GM18858 (cell line): ENCODE measurements at regions not wholly inside any gene's neighbourhood (a gene's known extent, or its start where the extent isn't known, plus 50 kb on each side); places are given as distances from the start of the nearest gene placed in this dataset.
"Not testable (repeated sequence)": the region's sequence is repeated elsewhere in the genome, so short reads cannot be mapped to it uniquely, and the experiment has no call there.

Source experiments
- ATAC-seq: cut with Tn5 transposase; IDR thresholded peaks from one replicate; pipeline ENCODE4 v1.9.1; 2021; ENCODE audit not compliant: unreplicated experiment

DNA sequence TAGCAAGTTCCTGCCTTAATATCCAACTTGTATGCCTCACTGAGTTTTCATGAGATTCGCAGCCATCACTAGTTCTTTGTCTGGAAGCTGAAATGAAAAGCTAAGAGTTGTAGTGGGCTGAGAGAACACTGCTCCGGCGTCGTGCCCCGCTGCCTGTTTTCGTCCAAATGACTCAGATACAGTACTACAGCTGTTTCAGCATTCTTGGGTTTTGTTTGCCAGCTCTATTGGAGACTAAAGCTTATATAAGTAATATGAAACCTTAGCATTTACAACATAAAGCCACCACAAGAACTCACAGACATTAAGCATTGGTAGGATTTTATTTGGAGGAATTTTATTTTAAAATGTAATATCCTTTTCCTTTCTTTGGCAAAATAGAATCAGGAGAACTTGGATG, 299.7 kb downstream of the DLEU7 start:
- no peak for ATAC-seq

- no peak for ATAC-seq
These were observed 299.3 kb downstream of the DLEU7 start for GRCh38 chr13:50544211-50544610.

DNA sequence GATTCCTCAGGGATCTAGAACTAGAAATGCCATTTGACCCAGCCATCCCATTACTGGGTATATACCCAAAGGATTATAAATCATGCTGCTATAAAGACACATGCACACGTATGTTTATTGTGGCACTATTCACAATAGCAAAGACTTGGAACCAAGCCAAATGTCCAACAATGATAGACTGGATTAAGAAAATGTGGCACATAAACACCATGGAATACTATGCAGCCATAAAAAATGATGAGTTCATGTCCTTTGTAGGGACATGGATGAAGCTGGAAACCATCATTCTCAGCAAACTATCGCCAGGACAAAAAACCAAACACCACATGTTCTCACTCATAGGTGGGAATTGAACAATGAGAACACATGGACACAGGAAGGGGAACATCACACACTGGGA, 296.3 kb downstream of the DLEU7 start:
- ATAC-seq: not testable (repeated sequence)

DNA sequence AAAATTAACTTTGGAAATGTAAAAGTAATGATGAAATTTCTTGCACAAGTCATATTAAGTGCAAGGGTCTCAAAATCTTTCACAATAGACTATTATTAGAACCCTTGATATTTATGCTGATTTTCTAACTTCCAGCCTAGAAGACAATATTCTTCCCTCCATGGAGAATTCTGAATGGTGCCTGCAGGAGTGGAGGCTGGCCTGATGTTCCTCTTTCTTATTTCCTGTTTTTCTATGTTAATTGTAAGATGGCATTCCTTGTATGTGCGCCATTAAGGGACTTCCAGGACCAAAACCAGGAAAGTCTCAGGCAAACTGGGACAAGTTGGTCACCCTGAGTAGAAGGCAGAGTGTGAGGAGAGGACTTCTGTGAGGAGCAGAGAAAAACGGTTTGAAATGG, 294.9 kb downstream of the DLEU7 start:
- ATAC-seq: no peak

GRCh38 chr13:50549221-50549942, 294.1 kb downstream of the DLEU7 start:
- ATAC-seq: no peak

- no peak for ATAC-seq
These were observed 293.3 kb downstream of the DLEU7 start for GRCh38 chr13:50550151-50550550.

DNA sequence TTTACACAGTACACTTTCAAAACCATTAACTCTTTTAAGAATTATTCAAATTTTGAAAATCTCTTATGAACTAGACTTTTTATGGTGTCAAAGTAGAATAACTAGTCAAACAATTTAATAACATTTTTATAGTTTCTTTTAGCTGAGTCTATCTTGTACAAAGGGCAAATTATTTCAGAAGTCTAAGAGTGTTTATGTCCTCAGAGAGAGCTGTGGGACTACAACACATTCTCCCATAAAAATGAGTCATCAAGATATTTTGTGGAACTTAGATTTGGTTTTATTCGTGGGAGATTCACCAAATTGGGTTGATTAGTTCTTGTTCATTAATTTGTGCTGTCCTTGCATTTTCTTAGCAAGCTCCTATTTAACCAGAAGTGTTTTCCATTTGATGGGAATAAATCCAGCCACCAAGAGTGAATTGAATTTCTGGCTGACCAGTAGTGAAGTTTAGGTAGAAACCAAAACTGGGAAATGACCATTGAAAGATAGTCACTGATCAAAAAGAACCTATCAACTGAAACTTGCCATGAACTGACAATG, 291.0 kb downstream of the DLEU7 start:
- no peak for ATAC-seq

DNA sequence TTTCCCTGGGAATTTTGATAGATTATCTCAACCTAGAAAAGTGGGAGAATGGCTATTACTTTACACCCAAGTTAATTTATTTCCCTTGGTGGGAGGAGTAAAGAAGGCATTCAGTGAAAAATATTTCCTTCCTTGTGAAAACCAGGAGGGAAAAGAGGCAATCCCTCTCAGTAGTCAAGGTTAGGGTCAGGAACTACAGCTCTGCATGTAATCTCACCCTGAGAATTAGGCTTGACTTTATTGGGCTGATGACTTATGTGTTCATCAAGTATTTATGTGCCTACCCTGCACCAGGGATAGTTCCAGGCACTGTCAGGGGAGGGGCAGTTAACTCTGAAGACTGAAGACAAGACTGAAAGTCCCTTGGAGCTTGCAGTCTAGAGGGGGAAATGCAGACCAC, 281.8 kb downstream of the DLEU7 start:
- ATAC-seq: no peak

GRCh38 chr13:50566646-50567045, 276.8 kb downstream of the DLEU7 start:
- no peak for ATAC-seq

DNA sequence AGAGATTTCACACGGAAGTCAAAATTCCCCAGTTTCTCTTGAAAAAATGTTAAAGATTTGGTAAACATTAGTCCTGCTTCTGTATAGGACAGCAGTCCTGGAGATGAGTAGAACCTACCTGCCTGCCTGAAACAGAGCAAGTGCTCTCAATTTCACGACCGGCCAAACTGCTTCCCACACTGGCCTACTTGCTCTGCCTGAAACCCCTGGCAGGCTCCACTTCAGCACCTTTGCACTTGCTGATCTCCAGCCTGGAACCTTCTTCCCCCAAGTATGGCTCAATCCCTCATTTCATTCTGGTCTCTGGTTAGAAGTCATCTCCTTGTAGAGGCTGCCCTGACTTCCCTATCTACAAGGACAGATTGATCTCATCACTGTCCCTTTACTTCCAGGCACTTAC, 271.4 kb downstream of the DLEU7 start:
- no peak for ATAC-seq

DNA sequence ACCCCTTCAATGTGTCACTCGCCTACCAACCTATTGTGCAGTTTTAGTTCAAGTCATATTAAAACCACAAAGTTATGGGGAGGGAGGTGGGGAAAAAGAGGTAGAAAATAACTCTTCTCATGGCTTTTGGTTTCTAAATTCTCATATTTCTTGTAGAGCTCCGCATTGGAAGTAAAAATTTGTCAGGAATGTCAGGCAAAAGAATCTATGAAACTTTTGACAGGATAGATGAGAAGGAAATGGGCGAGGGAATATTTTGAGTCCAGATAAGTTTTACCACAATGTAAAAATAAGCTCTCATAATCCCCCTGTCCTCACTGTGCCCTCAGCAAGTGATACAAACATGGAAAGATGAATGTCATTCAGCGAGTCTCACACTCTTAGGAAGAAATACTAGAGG, 270.4 kb downstream of the DLEU7 start:
- no peak for ATAC-seq

DNA sequence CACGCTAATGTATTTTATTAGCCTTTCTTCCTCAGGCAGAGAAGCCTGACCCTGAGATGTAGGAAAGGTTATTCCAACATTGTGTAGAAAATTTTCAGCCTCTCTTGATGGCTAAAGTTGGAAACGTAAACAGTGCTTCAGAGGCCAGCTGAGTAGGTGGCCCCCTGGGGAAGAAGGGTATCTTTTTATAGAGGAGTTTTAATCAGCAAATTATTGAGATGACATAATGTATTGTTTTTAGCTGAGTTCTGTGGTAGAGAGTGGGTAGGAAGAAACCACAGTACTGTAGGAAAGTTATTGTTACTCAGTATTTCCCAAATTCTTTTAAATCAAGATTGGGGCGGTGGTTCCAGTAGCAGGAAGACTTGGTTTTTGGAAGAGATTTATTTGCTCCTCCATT, 268.8 kb downstream of the DLEU7 start:
- no peak for ATAC-seq

- ATAC-seq: no peak
These were observed 268.4 kb downstream of the DLEU7 start for GRCh38 chr13:50575138-50575537.

GRCh38 chr13:50576156-50576555, 267.3 kb downstream of the DLEU7 start:
- no peak for ATAC-seq

GRCh38 chr13:50577806-50578205, 265.7 kb downstream of the DLEU7 start:
- ATAC-seq: no peak

GRCh38 chr13:50580684-50581305, 262.7 kb downstream of the DLEU7 start:
- no peak for ATAC-seq

- no peak for ATAC-seq
These were observed 261.8 kb downstream of the DLEU7 start for GRCh38 chr13:50581586-50582196.

GRCh38 chr13:50584856-50585580, 258.5 kb downstream of the DLEU7 start:
- ATAC-seq: no peak

DNA sequence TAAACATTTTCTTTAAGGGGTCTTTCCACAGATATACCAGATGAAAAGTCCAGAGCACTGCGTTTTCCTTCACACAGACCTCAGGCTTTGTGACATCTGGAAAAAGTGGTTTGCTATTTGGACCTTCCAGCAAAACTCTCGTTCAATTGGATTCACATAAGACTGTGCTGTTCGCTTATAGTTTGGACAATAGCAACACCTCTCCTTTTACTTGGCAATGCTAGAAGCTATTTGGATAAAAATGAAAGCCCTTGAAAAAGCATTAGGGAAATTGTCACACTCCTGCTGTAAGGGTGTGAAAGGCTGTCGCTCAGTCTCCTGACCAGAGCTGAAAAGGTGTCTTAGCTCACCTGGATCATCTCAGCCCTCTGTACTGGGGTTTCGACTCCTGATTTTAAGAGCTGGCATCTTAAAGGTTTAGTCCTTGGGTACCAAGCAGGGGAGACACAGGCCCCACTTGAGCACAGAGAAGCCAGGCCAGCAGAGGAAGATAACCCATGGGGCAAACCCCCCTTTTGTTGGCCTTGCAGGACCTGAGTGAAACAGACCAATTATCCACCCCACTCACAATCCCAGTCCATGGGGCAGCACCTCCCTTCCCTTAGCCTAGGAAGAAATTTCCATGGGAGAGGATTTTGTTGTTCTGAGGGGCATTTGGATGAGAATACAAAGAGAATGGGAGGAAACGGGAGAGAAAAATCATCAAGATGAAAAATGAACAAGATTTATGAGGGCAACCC, 257.6 kb downstream of the DLEU7 start:
- no peak for ATAC-seq

- no peak for ATAC-seq
These were observed 256.9 kb downstream of the DLEU7 start for GRCh38 chr13:50586414-50587083.
